GM12892 (cell line): ENCODE measurements at regions not wholly inside any gene's neighbourhood (a gene's known extent, or its start where the extent isn't known, plus 50 kb on each side); places are given as distances from the start of the nearest gene placed in this dataset.

Experiments
- POLR2A ChIP-seq: IDR thresholded peaks from 2 replicates; pipeline ENCODE4 v1.6.1; 2011; ENCODE audit warnings: low read depth, low read length, control low read depth
- TAF1 ChIP-seq: IDR thresholded peaks from 2 replicates; pipeline ENCODE4 v1.6.1; 2011; ENCODE audit warnings: low read depth, mild to moderate bottlenecking, control low read depth, low read length, borderline replicate concordance

GRCh38 chr18:66011916-66012315, 261.1 kb downstream of the CDH7 start:
- TF ChIP-seq POLR2A (no peak), TAF1 (no peak)
